ENCODE measurements at regions not wholly inside any gene's neighbourhood (a gene's known extent, or its start where the extent isn't known, plus 50 kb on each side); places are given as distances from the start of the nearest gene placed in this dataset.

DNA sequence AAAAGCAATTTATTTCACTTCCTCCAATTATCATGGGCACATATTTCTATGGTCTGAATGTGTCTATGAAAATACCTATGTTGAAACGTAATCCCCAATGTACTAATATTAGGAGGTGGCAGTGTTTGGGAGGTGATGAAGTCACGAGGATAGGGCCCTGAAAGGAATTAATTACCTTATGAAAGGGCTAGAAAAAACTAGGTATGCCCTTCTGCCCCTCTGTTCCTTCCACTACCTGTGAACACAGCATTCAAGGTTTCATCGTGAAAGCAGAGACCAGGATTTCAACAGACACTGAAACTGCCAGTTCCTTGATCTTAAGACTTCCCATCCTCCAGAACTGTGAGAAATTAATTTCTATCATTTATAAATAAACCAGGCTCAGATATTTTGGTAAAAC, 1037.1 kb upstream of the C9orf72 start:
- TF ChIP-seq, protein P1, sequence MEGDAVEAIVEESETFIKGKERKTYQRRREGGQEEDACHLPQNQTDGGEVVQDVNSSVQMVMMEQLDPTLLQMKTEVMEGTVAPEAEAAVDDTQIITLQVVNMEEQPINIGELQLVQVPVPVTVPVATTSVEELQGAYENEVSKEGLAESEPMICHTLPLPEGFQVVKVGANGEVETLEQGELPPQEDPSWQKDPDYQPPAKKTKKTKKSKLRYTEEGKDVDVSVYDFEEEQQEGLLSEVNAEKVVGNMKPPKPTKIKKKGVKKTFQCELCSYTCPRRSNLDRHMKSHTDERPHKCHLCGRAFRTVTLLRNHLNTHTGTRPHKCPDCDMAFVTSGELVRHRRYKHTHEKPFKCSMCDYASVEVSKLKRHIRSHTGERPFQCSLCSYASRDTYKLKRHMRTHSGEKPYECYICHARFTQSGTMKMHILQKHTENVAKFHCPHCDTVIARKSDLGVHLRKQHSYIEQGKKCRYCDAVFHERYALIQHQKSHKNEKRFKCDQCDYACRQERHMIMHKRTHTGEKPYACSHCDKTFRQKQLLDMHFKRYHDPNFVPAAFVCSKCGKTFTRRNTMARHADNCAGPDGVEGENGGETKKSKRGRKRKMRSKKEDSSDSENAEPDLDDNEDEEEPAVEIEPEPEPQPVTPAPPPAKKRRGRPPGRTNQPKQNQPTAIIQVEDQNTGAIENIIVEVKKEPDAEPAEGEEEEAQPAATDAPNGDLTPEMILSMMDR (IDR thresholded peaks at IDR 0.05; ENCODE audit: insufficient read depth, low read length) = no peak
- DNase-seq (ENCODE audit: low read depth) = no peak
- H3K4me3 ChIP-seq (ENCODE audit: low read depth, low read length) = no peak overlapping the region

DNA sequence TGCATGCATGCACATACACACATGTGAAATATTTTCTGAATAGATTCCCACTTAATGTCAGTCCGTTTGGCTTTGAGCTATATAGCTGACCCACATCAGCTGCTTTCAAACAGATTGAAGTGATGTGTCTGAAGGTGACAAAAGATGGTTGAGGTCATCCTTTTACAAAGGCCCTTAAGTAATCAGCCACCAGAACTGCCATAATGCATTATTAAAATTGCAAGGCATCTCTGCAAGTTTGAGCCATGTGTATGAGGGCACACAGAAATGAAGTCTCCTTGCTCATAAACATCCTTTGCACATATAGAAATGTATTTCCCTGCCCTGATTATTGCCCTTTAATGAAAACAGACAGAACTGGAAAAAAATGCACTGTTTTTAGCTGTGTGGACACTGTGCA, 1043.0 kb upstream of the C9orf72 start:
- TF ChIP-seq, protein P1 (IDR thresholded peaks at IDR 0.05; ENCODE audit: insufficient read depth, low read length) = no peak
- H3K4me3 ChIP-seq (ENCODE audit: low read depth, low read length) = no peak overlapping the region
- DNase-seq (ENCODE audit: low read depth) = no peak

DNA sequence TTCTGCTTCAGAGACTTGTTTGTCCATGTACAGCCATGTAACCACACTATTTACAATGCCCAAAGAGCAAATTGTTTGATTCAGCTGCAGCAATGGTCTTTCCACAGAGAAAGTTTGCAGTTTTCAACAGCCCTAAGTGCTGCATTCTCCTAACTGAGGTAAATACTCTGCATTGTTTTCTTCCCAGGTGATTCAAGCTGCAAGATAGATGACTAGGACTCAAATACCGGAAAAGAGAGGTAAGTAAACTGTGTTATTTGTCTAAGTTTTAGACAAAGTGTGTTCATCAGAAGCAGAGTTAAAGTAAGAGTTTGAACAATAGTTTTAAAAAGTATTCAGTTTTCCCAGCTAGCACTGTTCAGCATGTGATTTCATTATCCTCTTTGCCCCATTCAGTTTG, 1046.7 kb upstream of the C9orf72 start:
- H3K4me3 ChIP-seq (ENCODE audit: low read depth, low read length) = no peak overlapping the region
- TF ChIP-seq, protein P1 (IDR thresholded peaks at IDR 0.05; ENCODE audit: insufficient read depth, low read length) = no peak
- no peak for DNase-seq (ENCODE audit: low read depth)

DNA sequence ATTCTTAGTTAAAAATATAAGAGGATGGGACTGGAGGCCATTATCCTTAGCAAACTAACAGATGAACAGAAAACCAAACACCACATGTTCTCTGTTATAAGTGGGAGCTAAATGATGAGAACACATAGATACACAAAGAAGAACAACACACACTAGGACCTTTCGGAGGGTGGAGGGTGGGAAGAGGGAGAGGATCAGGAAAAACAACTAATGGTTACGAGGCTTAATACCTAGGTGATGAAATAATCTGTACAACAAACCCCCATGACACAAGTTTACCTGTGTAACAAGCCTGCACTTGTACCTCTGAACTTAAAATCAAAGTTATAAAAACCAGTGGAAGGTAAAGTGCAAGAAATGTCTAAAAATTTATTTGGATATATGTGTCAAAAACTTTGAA, 1047.4 kb upstream of the C9orf72 start:
- TF ChIP-seq, protein P1 (IDR thresholded peaks at IDR 0.05; ENCODE audit: insufficient read depth, low read length) = no peak
- no peak overlapping the region for H3K4me3 ChIP-seq (ENCODE audit: low read depth, low read length)
- DNase-seq (ENCODE audit: low read depth) = no peak

DNA sequence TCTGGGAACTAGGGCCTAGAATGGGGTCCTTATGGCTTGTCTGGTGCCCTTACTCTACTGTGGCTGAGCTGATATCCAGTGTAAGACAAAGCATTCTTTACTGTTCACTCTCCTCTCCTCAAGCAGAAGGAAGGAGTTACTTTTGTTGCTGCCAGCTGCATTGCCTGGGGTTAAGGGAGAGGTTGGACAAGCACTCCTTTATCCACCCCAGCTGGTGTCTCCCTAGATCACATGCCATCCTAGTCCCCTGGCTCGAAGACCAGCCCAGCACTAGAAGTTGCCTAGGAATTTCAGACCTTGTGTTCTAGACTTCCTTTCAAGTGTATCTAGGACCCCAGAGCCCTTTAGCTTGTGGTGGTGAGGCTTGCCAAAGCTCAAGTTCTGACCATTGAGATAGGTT, 1051.5 kb upstream of the C9orf72 start:
- TF ChIP-seq, protein P1 (IDR thresholded peaks at IDR 0.05; ENCODE audit: insufficient read depth, low read length) = no peak
- DNase-seq (ENCODE audit: low read depth) = no peak
- H3K4me3 ChIP-seq (ENCODE audit: low read depth, low read length) = no peak overlapping the region

DNA sequence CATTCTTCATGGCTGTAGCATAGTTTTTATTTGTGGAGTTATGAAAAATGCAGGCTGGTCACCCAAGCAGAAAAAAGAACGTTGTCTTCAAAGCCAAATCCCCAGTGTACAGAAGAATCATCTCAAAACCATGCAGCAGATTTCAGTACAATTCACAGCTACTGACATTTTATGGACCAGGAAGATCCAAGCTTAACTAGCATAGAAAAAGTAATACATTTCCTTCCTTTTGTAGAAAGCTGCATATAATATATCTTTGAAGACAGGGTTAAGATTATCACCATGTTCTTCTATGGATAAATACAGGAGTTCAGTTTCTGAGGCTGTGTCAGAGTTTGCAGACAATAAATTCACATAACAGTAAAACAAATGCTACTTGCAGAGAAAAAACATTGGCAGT, 1054.8 kb upstream of the C9orf72 start:
- H3K4me3 ChIP-seq (ENCODE audit: low read depth, low read length) = no peak overlapping the region
- no peak for DNase-seq (ENCODE audit: low read depth)
- TF ChIP-seq, protein P1 (IDR thresholded peaks at IDR 0.05; ENCODE audit: insufficient read depth, low read length) = no peak

DNA sequence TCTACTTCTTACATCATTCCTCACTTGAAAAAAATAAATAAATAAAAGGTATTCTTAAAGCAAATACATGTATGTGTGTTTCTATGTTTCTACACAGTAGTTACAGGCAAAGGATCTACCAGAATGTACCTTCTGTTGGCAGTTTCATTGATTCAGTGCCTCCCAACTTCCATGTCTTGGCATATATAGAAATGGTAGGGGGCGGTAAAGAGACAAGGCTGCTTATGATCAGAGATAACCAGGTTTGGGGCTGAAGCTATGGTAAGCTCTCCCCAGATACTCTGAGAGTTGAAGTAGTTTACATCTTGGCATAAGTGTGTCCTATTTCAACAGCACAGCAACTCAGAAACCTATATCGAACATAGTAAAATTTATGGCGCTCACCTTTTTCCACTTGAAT, 1075.4 kb upstream of the C9orf72 start:
- TF ChIP-seq, protein P1 (IDR thresholded peaks at IDR 0.05; ENCODE audit: insufficient read depth, low read length) = no peak
- no peak overlapping the region for H3K4me3 ChIP-seq (ENCODE audit: low read depth, low read length)

More for the DNA sequence above, 1075.4 kb upstream of the C9orf72 start:
- no peak for DNase-seq (ENCODE audit: low read depth)
